GM18909 (cell line): ENCODE measurements at regions not wholly inside any gene's neighbourhood (a gene's known extent, or its start where the extent isn't known, plus 50 kb on each side); places are given as distances from the start of the nearest gene placed in this dataset.

Experiments used
- ATAC-seq: cut with Tn5 transposase; IDR thresholded peaks from one replicate; pipeline ENCODE4 v1.9.1; 2021; ENCODE audit warnings: mild to moderate bottlenecking; ENCODE audit not compliant: unreplicated experiment, poor library complexity

- ATAC-seq = no peak
Measured at GRCh38 chr9:93814077-93814956, 140.8 kb downstream of the BARX1 start.

DNA sequence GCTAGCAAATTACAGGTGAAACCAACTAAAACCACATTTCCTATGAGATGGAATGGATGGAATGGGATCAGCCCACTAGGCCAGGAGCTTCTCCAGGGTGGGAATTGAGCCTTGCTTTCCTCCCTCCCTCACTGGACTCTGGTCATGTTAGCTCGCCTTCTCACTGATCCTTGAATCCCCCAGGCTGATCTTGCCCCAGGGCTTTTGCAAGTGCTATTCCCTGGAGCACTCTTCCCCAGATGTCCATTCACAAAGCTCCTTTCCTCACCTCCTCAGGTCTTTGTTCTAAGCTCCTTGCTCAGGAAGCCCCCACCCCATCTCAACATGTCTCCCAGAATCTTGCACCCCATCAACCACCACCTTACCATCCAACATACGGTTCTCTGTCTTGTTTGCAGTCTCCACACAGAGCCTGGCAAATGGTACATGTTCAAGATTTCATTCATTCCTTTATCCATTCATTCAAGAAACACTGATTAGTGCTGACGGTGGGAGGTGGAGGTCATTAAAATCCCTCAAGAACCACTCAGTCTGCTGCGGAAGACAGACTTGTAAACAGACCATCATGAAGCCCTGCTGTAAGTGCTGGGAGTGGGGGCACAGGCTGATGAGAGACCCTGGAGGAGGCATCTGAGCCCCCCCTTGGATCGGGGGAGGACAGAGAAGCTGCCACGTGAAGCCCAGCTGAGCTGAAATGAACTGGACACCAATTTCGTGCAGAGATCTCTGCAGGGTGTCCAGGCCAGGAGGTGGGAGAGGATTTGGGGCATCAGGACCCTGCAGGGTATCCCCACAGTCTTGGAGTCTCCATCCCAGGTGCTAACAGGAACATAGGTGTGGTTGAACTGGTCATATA is 141.7 kb downstream of the BARX1 start:
- ATAC-seq = no peak

GRCh38 chr9:93812410-93812668 is 142.8 kb downstream of the BARX1 start:
- no peak for ATAC-seq

DNA sequence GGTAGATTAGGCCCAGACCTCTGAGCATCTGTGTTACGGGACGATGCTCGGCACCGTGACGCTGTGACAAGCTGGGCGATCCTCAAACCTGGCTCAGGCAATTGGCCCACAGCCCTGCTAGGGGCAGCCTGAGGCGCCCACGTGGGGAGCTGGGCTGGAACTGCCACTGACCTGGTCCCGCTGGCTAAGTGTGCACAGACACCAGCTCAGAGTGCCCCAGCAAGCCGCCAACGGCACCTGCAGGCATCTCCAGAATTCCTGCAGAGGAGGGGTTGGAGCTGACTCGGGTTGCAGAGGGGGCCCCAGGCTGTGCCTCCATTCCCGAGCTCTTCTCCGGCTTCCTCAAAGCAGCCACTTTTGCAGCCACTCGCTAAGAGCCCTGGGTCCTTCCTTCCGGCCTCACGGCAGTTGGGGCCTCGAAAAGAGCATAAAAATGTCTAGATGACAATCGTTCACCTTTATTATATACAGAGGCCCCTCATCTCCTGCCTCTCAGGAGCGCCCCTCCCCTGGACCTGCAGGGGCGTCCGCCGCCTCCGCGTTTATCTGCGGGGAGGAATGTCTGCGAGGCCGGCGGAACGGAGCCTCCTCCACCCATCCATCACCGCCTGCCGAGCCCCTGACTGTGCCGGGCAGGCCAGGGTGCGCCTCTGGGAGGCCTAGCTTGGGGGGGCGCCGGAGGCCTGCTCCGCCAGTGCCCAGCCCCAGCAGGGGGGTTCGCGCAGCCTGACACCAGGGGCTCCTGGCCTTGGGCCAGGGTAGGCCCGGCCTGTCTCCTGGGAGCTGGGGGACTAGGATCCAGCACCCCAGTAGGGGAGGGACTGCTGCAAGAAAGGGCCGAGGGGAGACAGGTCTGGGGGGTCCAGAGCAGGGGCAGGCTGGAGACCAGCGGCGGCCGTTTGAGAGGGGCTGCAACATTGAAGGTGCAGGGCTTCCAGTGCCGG is 144.9 kb downstream of the BARX1 start:
- no peak for ATAC-seq

- no peak for ATAC-seq
Measured at GRCh38 chr9:93809204-93809940, 145.8 kb downstream of the BARX1 start.

DNA sequence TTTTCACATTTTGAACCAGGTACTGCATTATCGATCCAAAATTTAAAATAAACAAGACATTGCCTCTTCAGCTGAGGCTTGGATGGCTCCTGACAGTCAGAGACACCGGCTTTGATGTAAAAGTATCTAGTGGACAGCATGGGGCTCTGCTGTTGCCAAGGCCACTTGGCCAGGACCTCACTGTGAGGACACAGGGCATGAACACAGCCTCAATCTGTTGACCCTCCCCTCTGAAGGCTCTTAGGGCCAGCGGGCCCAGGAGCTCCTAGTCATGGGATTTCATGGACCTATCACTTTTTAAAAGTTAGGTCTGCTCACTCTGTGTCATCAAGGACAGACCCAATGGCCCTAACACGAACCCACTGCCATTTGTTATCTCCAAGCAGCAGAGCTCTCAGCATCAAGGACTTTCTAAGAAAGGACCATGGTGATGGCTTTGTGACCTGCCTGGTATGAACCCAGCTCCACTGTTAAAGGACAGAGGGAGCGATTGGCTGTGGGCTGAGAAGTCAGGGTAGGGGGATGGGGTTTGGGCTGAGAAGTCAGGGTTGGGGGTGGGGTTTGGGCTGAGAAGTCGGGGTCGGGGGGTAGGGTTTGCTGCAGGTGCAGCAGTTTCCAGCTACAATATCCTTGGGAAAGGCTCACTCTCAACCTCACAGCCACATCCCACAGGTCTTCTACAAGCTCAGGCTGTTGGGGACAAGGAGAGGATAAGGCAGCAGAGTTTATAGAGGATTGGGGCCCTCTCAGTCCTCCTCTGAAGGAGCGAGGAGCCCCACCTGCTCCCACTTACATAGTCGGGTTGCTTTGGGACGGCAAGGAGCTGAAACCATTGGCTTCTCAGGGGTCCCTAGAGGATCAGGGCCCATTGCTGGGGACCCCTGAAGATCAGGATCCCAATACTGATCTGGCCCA is 146.8 kb downstream of the BARX1 start:
- no peak for ATAC-seq

- no peak for ATAC-seq
Measured at GRCh38 chr9:93807166-93808074, 147.7 kb downstream of the BARX1 start.

DNA sequence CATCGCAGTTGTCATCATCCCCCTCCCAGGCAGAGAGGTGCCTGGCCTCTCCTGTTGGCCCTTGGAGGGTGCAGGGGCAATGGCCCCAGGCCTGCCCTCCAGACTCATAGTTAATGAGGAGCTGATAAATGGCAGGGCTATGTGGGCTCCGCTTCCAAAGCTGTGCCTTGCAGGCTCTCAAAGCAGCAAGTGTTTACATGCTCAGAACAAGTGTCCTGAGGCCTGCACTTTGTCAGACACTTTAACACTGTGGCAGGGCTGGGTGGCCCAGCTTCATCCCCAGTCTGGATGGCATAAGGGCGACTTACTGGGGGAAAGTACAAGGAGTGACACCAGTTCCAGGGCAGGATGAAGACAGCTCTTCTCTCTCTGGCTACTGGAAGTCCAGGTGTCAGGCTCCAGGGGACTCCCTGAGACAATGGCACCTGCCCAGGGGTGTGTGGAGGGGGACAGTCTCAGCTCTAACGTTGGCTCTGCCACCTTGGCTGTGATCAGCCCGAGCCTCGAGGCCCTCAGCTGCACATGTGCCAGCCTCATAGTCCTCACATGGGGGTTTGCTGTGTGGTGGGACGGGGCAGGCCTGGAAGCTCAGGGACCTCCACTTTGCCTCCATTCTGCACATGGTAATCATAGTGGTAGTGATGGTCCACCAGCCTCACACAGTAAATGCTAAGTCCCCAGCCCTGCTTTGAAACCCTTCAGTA is 153.4 kb downstream of the BARX1 start:
- no peak for ATAC-seq

GRCh38 chr9:93801120-93801519 is 154.0 kb downstream of the BARX1 start:
- no peak for ATAC-seq

GRCh38 chr9:93792358-93792757 is 162.8 kb downstream of the BARX1 start:
- no peak for ATAC-seq

DNA sequence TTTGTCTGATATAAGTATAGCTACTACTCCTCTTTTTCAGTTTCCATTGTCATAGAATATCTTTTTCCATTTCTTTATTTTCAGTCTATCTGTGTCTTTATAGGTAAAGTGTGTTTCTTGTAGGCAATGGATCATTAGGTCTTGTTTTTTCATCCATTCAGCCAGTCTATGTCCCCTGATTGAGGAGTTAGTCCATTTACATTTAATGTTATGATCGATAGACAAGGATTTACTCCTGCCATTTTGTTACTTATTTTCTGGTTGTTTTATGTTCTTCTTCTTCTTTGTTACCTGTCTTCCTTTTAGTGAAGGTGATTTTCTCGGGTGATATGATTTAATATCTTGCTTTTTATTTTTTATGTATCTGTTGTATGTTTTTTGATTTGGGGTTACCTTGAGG is 169.0 kb downstream of the BARX1 start:
- no peak for ATAC-seq

DNA sequence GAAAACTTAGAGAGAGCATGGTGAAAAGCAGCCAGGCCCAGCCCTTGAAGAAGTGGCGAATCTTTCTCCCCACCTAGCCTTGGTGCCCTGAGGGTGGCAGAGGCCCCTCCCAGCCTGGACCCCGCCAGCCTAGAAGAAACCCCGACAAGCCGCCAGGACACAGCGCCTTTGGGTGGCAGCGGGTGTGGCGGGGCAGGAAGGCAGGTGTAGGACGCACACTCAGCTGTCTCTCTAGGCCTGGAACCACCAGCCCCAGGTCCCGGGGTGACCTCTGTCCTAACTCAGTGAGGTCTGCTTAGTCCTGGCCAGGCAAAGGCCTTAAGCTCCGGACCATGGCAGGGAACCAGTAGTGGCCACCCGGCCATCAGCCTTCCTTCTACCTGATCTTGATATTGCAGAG is 178.3 kb downstream of the BARX1 start:
- no peak for ATAC-seq

DNA sequence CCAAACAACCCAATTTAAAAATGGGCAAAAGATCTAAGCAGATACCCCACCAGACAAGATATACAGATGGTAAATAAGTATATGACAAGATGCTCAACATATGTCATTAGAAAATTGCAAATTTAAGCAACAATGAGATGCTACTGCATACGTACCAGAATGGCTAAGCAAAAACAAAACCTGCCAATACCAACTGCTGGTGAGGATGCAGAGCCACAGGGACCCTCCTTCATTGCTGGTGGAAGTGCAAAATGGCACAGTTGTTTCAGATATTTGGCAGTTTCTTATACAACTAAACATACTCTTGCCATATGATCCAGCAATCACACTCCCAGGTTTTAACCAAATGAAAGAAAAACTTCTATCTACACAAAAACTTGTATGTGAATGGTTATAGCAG is 178.9 kb downstream of the BARX1 start:
- ATAC-seq = no peak

DNA sequence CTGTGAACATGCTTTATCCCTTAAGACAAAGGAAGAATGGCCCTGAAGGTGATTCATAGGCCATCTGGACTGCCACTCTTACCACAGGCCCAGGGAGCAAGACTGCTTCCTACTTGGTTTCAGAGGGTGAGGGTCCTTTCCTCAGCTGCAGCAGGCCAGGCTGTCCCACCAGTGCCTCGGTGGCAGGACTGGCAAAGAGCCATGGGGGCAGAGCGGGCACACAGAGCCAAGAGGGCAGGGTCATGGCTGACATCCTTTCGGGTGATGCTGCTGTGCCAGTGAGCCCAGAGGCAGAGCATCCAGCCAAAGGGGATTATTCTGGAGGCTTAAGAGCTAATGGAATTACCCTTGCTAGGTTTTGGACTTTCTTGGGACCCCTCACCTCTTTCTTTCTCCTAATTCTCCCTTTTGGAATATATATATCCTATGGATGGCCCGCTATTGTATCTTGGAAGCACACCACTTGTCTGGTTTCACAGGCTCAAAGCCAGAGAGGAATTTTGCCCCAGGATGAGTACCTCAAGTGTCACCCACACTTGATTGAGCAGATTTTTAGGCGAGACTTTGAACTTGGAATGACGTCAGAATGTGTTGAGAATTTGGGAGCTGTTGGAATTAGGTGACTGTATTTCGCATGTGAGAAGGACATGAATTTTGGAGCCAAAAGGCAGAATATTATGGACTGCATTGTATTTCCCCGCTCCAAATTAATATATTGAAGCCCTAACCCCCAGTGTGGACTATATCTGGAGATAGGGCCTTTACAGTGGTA is 180.6 kb downstream of the BARX1 start:
- ATAC-seq = no peak

DNA sequence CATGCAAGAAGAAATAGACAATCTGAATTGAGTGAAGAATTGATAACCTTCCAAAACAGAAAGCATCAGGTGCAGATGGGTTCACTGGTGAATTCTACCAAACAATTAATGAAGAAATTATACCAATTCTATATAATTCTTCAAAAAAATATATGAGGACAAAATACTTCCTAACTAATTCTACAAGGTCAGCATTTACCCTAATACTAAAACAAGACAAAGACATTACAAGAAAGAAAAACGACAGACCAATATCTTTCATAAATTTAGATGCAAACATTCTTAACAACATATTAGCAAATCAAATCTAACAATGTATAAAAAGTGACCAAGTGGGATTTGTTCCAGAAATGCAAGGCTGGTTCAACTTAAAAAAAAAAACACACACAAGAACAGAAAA is 183.9 kb downstream of the BARX1 start:
- no peak for ATAC-seq

GRCh38 chr9:93761822-93762221 is 185.4 kb downstream of the PHF2 start:
- no peak for ATAC-seq

DNA sequence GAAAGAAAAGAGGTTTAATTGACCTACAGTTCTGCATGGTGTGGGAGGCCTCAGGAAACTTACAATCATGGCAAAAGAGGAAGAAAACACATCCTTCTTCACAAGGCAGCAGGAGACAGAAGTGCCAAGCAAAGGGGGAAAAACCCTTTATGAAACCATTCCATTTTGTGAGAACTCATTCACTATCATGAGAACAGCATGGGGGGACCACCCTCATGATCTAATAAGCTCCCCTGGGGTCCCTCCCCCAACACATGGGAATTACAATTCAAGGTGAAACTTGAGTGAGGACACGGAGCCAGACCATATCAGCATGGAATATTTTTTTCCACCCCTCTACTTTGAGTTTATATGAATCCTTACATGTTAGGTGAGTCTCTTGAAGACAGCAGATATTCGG is 173.7 kb downstream of the PHF2 start:
- no peak for ATAC-seq
